Endodermal cell (in vitro differentiated cells): ENCODE measurements at regions not wholly inside any gene's neighbourhood (a gene's known extent, or its start where the extent isn't known, plus 50 kb on each side); places are given as distances from the start of the nearest gene placed in this dataset.

Source experiments
- DNase-seq: peaks from one replicate; pipeline ENCODE4 v3.0.0-alpha.2; 2017
- H3K27ac ChIP-seq: 2 replicates; pipeline ENCODE4 v1.5.1; 2013; ENCODE audit warnings: mild to moderate bottlenecking, low read depth, low read length, moderate library complexity
- H3K27me3 ChIP-seq: 2 replicates; pipeline ENCODE4 v1.6.1; 2013; ENCODE audit warnings: mild to moderate bottlenecking, low read length, moderate library complexity; ENCODE audit not compliant: insufficient read depth, control insufficient read depth, poor library complexity, severe bottlenecking
- H3K36me3 ChIP-seq: 2 replicates; pipeline ENCODE4 v1.7.0; 2013; ENCODE audit warnings: mild to moderate bottlenecking, low read length, moderate library complexity; ENCODE audit not compliant: control insufficient read depth, insufficient read depth
- H3K4me1 ChIP-seq: one replicate; pipeline ENCODE4 v1.7.0; 2013; ENCODE audit warnings: low read length; ENCODE audit not compliant: control insufficient read depth, insufficient read depth
- H3K4me3 ChIP-seq: 2 replicates; pipeline ENCODE4 v1.5.1; 2013; ENCODE audit warnings: mild to moderate bottlenecking, low read length, moderate library complexity
- H3K9ac ChIP-seq: 2 replicates; pipeline ENCODE4 v1.6.1; 2013; ENCODE audit warnings: mild to moderate bottlenecking, low read length, moderate library complexity; ENCODE audit not compliant: poor library complexity, severe bottlenecking; ENCODE audit errors: extremely low read depth
- H3K9me3 ChIP-seq: 2 replicates; pipeline ENCODE4 v1.6.1; 2013; ENCODE audit warnings: mild to moderate bottlenecking, low read length, moderate library complexity; ENCODE audit not compliant: control insufficient read depth
- H3K27ac Mint-ChIP-seq: 2 replicates; pipeline ENCODE4 v1.8.0; 2020; ENCODE audit warnings: mixed read lengths
- H3K27me3 Mint-ChIP-seq: 2 replicates; pipeline ENCODE4 v1.8.0; 2021; ENCODE audit warnings: mild to moderate bottlenecking, mixed read lengths; ENCODE audit not compliant: insufficient read depth
- H3K36me3 Mint-ChIP-seq: 2 replicates; pipeline ENCODE4 v1.8.0; 2020; ENCODE audit warnings: low read depth, mixed read lengths
- H3K4me1 Mint-ChIP-seq: 2 replicates; pipeline ENCODE4 v1.8.0; 2020; ENCODE audit warnings: mixed read lengths
- H3K4me3 Mint-ChIP-seq: 2 replicates; pipeline ENCODE4 v1.8.0; 2020; ENCODE audit warnings: mild to moderate bottlenecking, moderate library complexity, mixed read lengths
- H3K9me3 Mint-ChIP-seq: 2 replicates; pipeline ENCODE4 v1.8.0; 2020; ENCODE audit warnings: mild to moderate bottlenecking, mixed read lengths
- CTCF ChIP-seq: fragments of 200-600 bp; sonication (generic); conservative IDR thresholded peaks from 2 replicates; pipeline ENCODE4 v1.5.0; 2021; ENCODE audit warnings: antibody characterized with exemption, mild to moderate bottlenecking
- WGBS, 2 experiments: methylation state at CpG; one replicate each; pipeline versions ENCODE4 v1.1.5 to v1.1.7; 2013; ENCODE audit warnings: missing lambda C conversion rate in 2 of 2, mixed read lengths in 1 of 2; ENCODE audit not compliant: insufficient coverage in 1 of 2, insufficient read length in 1 of 2; 5-methylcytosine and 5-hydroxymethylcytosine counted together

- no peak overlapping the region for H3K4me3 ChIP-seq
- H3K4me1 Mint-ChIP-seq: no peaks in the 10 kb centered on the region
- no peak for DNase-seq
Measured at GRCh38 chr1:227459326-227459841, 104.0 kb upstream of the ZNF678 start.

GRCh38 chr1:227454686-227455085, 108.7 kb upstream of the ZNF678 start:
- Mint-ChIP-seq H3K27ac (no peak overlapping the region), H3K4me1 (no peaks in the 10 kb centered on the region), H3K36me3 (no peaks in the 10 kb centered on the region), H3K9me3 (no peaks in the 10 kb centered on the region), H3K27me3 (peaks cover 7% of the 10 kb centered on the region), H3K4me3 (no peak overlapping the region)
- Histone ChIP-seq H3K4me3 (no peak overlapping the region), H3K4me1 (no peaks in the 10 kb centered on the region), H3K9me3 (no peaks in the 10 kb centered on the region), H3K27me3 (no peaks in the 10 kb centered on the region), H3K27ac (no peak overlapping the region), H3K36me3 (no peaks in the 10 kb centered on the region), H3K9ac (no peak overlapping the region)
- TF ChIP-seq CTCF: no peak
- WGBS, 2 experiments: 84% methylated on average over 4 of the region's 4 CpGs
- DNase-seq: no peak

More at GRCh38 chr1:227459326-227459841, 104.0 kb upstream of the ZNF678 start:
- TF ChIP-seq CTCF: no peak
- H3K9ac ChIP-seq: no peak overlapping the region
- H3K36me3 ChIP-seq: no peaks in the 10 kb centered on the region
- H3K9me3 ChIP-seq: no peaks in the 10 kb centered on the region
- H3K4me1 ChIP-seq: no peaks in the 10 kb centered on the region
- Mint-ChIP-seq H3K4me3 (no peak overlapping the region), H3K9me3 (no peaks in the 10 kb centered on the region), H3K36me3 (no peaks in the 10 kb centered on the region), H3K27me3 (peaks cover 4% of the 10 kb centered on the region), H3K27ac (no peak overlapping the region)
- H3K27me3 ChIP-seq: no peaks in the 10 kb centered on the region
- H3K27ac ChIP-seq: no peak overlapping the region

GRCh38 chr1:227453631-227454355, 109.6 kb upstream of the ZNF678 start:
- Mint-ChIP-seq H3K27ac (no peak overlapping the region), H3K9me3 (no peaks in the 10 kb centered on the region)

More at GRCh38 chr1:227453631-227454355, 109.6 kb upstream of the ZNF678 start:
- no peaks in the 10 kb centered on the region for H3K4me1 ChIP-seq
- no peak overlapping the region for H3K4me3 ChIP-seq
- no peak for TF ChIP-seq CTCF
- no peak overlapping the region for H3K9ac ChIP-seq
- DNase-seq: no peak
- H3K9me3 ChIP-seq: no peaks in the 10 kb centered on the region
- H3K27me3 ChIP-seq: no peaks in the 10 kb centered on the region
- no peaks in the 10 kb centered on the region for H3K36me3 ChIP-seq
- H3K4me1 Mint-ChIP-seq: no peaks in the 10 kb centered on the region
- H3K27me3 Mint-ChIP-seq: peaks cover 7% of the 10 kb centered on the region
- WGBS, 2 experiments: 72 to 94% methylated on average over 3 to 6 of the region's 9 CpGs
- no peak overlapping the region for H3K4me3 Mint-ChIP-seq
- H3K36me3 Mint-ChIP-seq: no peaks in the 10 kb centered on the region
- no peak overlapping the region for H3K27ac ChIP-seq
